Spinal cord (tissue), 9 donors: ENCODE measurements at regions not wholly inside any gene's neighbourhood (a gene's known extent, or its start where the extent isn't known, plus 50 kb on each side); places are given as distances from the start of the nearest gene placed in this dataset.
"Not testable (repeated sequence)": the region's sequence is repeated elsewhere in the genome, so short reads cannot be mapped to it uniquely, and the experiment has no call there.

Experiments used
- DNase-seq, 6 donors: peaks; one replicate each; pipeline versions ENCODE4 v3.0.0 to v3.0.0-alpha.2; 2013 to 2015; ENCODE audit warnings: low spot score in 6 of 6, low read depth in 4 of 6
- H3K27ac ChIP-seq: one replicate; pipeline ENCODE4 v1.5.1; 2013; ENCODE audit warnings: low read depth, low read length, control low read depth
- H3K27me3 ChIP-seq: one replicate; pipeline ENCODE4 v1.6.1; 2013; ENCODE audit warnings: low read length; ENCODE audit not compliant: control insufficient read depth, insufficient read depth
- H3K36me3 ChIP-seq: one replicate; pipeline ENCODE4 v1.6.1; 2013; ENCODE audit warnings: low read length; ENCODE audit not compliant: control insufficient read depth, insufficient read depth
- H3K4me1 ChIP-seq: one replicate; pipeline ENCODE4 v1.6.1; 2013; ENCODE audit warnings: low read length; ENCODE audit not compliant: control insufficient read depth, insufficient read depth
- H3K4me3 ChIP-seq: one replicate; pipeline ENCODE4 v1.5.1; 2013; ENCODE audit warnings: low read depth, low read length, control low read depth
- H3K9me3 ChIP-seq: one replicate; pipeline ENCODE4 v1.6.1; 2013; ENCODE audit warnings: low read length; ENCODE audit not compliant: control insufficient read depth, insufficient read depth
- WGBS: methylation state at CpG from one replicate; pipeline ENCODE4 v1.1.5; 2013; ENCODE audit warnings: missing lambda C conversion rate; ENCODE audit not compliant: insufficient coverage; 5-methylcytosine and 5-hydroxymethylcytosine counted together
- donor health status: healthy.

DNA sequence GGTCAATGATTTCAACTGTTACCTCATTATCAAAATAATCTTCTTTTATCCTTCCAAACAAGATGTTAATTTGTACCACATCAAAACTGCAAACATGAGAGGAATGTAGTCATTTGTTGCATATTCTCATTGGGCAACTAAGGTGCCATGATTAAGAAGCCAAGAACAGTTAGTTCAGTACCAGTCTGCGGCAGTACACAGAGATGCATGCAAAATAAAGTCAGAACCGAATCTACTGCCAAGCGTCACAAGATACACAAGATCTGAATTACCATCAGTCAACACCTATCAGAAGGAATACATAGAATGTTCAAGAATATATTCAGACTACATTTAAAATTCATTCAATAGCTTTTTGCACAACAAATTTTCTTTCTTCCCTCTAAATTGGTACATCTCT is 127.6 kb upstream of the SPATA12 start:
- H3K27ac ChIP-seq = no peak overlapping the region
- H3K4me1 ChIP-seq = no peaks in the 10 kb centered on the region
- WGBS = no CpG with 5 or more reads among the region's 3 CpGs
- H3K9me3 ChIP-seq = no peaks in the 10 kb centered on the region
- no peaks in the 10 kb centered on the region for H3K27me3 ChIP-seq
- H3K36me3 ChIP-seq = peaks cover 5% of the 10 kb centered on the region
- H3K4me3 ChIP-seq = no peak overlapping the region
- DNase-seq = peak in 1 of 6 donors; percentile 70

DNA sequence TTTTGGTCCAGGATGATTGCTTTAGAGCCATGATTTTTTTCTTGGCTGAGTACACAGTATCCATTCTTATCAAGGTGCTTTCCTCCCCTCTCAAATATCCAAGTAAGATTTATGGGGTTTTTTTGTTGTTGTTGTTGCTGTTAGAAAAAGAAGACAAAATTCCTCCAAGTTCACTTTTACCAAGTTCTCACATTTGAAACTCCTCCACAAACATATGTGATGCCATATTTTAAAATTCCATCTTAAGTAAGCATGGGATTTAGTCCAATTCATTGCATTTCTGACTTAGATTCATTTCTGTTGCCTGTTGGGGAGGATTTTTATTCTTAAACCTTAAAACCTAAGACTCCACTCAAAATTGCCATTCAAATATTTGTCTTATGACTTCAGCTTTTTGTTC is 128.6 kb upstream of the SPATA12 start:
- Histone ChIP-seq H3K27me3 (no peaks in the 10 kb centered on the region), H3K36me3 (peaks cover 5% of the 10 kb centered on the region), H3K27ac (no peak overlapping the region), H3K4me3 (no peak overlapping the region), H3K9me3 (no peaks in the 10 kb centered on the region), H3K4me1 (no peaks in the 10 kb centered on the region)
- peak in 1 of 6 donors; percentile 79 for DNase-seq

- Histone ChIP-seq H3K4me3 (no peak overlapping the region), H3K36me3 (peaks cover 5% of the 10 kb centered on the region), H3K9me3 (no peaks in the 10 kb centered on the region), H3K27ac (no peak overlapping the region), H3K4me1 (no peaks in the 10 kb centered on the region), H3K27me3 (no peaks in the 10 kb centered on the region)
- WGBS = 98% methylated on average over 4 of the region's 5 CpGs
- no peak for DNase-seq
These were observed 129.0 kb upstream of the ARHGEF3 start for GRCh38 chr3:56930706-56931105.

GRCh38 chr3:56929809-56930615 is 128.3 kb upstream of the ARHGEF3 start:
- no peaks in the 10 kb centered on the region for H3K27me3 ChIP-seq
- H3K36me3 ChIP-seq = peaks cover 5% of the 10 kb centered on the region
- no peaks in the 10 kb centered on the region for H3K4me1 ChIP-seq
- 77% methylated on average over 6 of the region's 10 CpGs for WGBS
- no peak overlapping the region for H3K4me3 ChIP-seq
- no peaks in the 10 kb centered on the region for H3K9me3 ChIP-seq
- no peak for DNase-seq
- H3K27ac ChIP-seq = no peak overlapping the region

DNA sequence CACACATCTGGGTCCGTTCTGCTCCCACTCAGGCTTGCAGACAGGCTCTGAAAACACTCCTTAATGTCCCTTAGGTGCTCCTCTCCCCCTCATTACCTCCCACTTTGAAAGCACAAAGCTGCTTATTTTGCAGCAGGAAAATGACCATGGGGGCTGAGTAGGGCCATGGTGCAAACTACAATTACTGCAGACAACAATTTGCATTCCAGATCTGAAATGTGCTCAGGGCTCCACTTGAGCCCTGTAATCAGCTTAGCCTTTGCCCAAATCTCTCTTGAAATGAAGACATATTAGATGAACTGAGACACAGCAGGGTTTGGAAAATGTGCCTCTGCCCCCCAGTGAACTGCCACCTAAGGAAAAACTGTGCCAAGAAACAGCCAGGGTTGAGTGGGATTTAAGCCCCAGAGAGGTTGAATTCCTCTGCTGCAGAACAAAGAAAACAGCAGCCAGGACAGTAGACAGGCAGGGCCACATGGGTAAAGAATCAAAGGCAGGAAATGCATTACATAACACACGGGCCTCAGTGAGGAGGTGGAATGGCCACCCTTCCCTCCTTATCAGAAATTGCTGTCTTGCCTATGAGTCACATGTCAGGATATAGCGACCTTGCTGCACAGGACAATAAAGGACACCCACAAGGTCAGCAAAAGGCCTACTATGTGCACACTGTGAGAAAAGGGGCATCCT is 126.8 kb upstream of the ARHGEF3 start:
- Histone ChIP-seq H3K27ac (no peak overlapping the region), H3K4me3 (no peak overlapping the region), H3K9me3 (no peaks in the 10 kb centered on the region), H3K27me3 (no peaks in the 10 kb centered on the region), H3K36me3 (no peaks in the 10 kb centered on the region), H3K4me1 (no peaks in the 10 kb centered on the region)
- no peak for DNase-seq
- WGBS = 70% methylated on average over 3 of the region's 3 CpGs

- WGBS = 100% methylated on average over 2 of the region's 2 CpGs
These were observed 126.1 kb upstream of the ARHGEF3 start for GRCh38 chr3:56927855-56928254.

GRCh38 chr3:56926947-56927282 is 125.2 kb upstream of the ARHGEF3 start:
- H3K27ac ChIP-seq = no peak overlapping the region
- no peaks in the 10 kb centered on the region for H3K27me3 ChIP-seq
- WGBS = 55% methylated on average over 2 of the region's 2 CpGs
- no peaks in the 10 kb centered on the region for H3K36me3 ChIP-seq
- no peak for DNase-seq
- H3K4me3 ChIP-seq = no peak overlapping the region
- no peaks in the 10 kb centered on the region for H3K4me1 ChIP-seq
- no peaks in the 10 kb centered on the region for H3K9me3 ChIP-seq

More at GRCh38 chr3:56927855-56928254, 126.1 kb upstream of the ARHGEF3 start:
- Histone ChIP-seq H3K27ac (no peak overlapping the region), H3K4me1 (no peaks in the 10 kb centered on the region), H3K4me3 (no peak overlapping the region), H3K36me3 (no peaks in the 10 kb centered on the region), H3K9me3 (no peaks in the 10 kb centered on the region), H3K27me3 (no peaks in the 10 kb centered on the region)
- DNase-seq = no peak

DNA sequence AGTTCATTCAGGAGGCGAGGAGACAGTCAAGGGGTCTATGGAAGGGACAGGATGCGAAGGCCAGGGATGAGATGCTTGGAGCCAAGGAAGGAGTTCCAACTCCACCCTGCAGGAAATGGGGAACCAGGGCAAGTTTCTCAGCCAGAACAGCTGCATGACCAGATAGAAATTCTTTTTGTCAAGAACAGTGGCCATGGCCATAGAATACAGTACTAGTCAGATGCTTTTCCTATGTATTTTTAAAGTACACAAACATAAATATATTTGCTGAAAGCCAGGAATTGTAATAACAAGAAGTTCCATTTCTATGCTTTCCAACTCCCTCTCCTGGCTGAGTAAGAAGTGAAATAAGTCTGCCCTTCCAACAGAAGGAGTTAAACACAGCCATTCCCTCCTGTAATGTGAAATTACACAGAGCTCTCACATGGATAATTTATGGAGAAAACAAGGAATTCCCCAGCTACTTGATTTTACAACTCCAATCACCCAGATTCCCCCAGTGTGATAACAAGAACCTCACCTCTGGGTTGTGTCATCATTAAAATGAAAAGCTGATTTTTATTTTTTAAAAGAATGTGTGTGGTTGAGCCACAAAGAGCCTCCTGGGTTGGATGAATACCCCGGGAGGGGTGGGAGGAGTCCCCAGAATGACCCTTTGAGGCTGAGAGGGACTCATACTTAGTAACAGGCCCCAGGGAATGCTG is 124.6 kb upstream of the ARHGEF3 start:
- Histone ChIP-seq H3K27ac (no peak overlapping the region), H3K4me3 (no peak overlapping the region), H3K9me3 (no peaks in the 10 kb centered on the region), H3K36me3 (no peaks in the 10 kb centered on the region), H3K4me1 (no peaks in the 10 kb centered on the region), H3K27me3 (no peaks in the 10 kb centered on the region)
- WGBS = 70% methylated on average over 3 of the region's 3 CpGs
- DNase-seq = no peak

- not testable (repeated sequence) for H3K27ac ChIP-seq, H3K36me3 ChIP-seq, DNase-seq, H3K4me3 ChIP-seq, H3K27me3 ChIP-seq, H3K4me1 ChIP-seq, H3K9me3 ChIP-seq
- 100% methylated on average over 1 of the region's 1 CpG for WGBS
These were observed 123.0 kb upstream of the ARHGEF3 start for GRCh38 chr3:56924700-56925099.
